Ishikawa (cell line): ENCODE measurements at regions not wholly inside any gene's neighbourhood (a gene's known extent, or its start where the extent isn't known, plus 50 kb on each side); places are given as distances from the start of the nearest gene placed in this dataset.

ENCODE experiments used
- CEBPB ChIP-seq: IDR thresholded peaks from 2 replicates; pipeline ENCODE4 v1.6.1; 2012
- CREB1 ChIP-seq: IDR thresholded peaks from 2 replicates; pipeline ENCODE4 v1.6.1; 2012; ENCODE audit warnings: low read depth
- EGR1 ChIP-seq: IDR thresholded peaks from 2 replicates; pipeline ENCODE4 v1.6.1; 2012
- EP300 ChIP-seq: IDR thresholded peaks from 2 replicates; pipeline ENCODE4 v1.6.1; 2012; ENCODE audit warnings: borderline replicate concordance
- FOXM1 ChIP-seq: IDR thresholded peaks from 2 replicates; pipeline ENCODE4 v1.6.1; 2012; ENCODE audit warnings: low read depth, borderline replicate concordance
- NFIC ChIP-seq: IDR thresholded peaks from 2 replicates; pipeline ENCODE4 v1.6.1; 2012
- RAD21 ChIP-seq: IDR thresholded peaks from 2 replicates; pipeline ENCODE4 v1.6.1; 2012; ENCODE audit warnings: low read depth
- TAF1 ChIP-seq: IDR thresholded peaks from 2 replicates; pipeline ENCODE4 v1.6.1; 2012; ENCODE audit warnings: low read depth, mild to moderate bottlenecking
- TCF12 ChIP-seq: IDR thresholded peaks from 2 replicates; pipeline ENCODE4 v1.6.1; 2012; ENCODE audit warnings: low read depth
- TEAD4 ChIP-seq: IDR thresholded peaks from 2 replicates; pipeline ENCODE4 v1.6.1; 2012
- USF1 ChIP-seq: IDR thresholded peaks from 2 replicates; pipeline ENCODE4 v1.6.1; 2012
- YY1 ChIP-seq: IDR thresholded peaks from 2 replicates; pipeline ENCODE4 v1.6.1; 2012; ENCODE audit warnings: low read depth
- ZBTB7A ChIP-seq: IDR thresholded peaks from 2 replicates; pipeline ENCODE4 v1.6.1; 2012; ENCODE audit warnings: low read depth
- TF ChIP-seq, protein P1 (sequence below): IDR thresholded peaks from 2 replicates; pipeline ENCODE4 v1.6.1; 2012; ENCODE audit warnings: low read depth, mild to moderate bottlenecking
- TF ChIP-seq, protein P2 (sequence below): IDR thresholded peaks from 2 replicates; pipeline ENCODE4 v1.6.1; 2012

DNA sequence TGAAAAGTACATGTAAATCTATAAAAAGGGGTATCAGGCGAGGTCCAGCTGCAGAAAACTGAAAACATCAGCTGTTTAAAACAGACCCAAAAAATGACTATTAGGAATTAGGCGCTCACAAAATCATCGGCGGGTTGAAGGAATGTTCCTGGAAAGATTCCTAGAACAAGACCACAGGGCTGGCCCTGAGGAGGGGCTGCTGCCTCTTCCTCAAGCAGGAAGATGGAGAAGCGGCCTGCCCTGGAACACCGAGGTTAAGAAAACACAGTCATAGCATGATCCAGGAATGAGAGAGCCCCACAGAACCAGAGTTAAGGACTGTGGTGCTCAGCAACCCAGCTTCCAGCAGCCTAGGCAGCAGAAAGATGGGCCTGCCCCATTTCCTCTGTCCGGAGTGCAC is 78.4 kb downstream of the C11orf91 start:
- no peak for TF ChIP-seq ZBTB7A
- no peak for TF ChIP-seq EP300
- TF ChIP-seq CREB1: no peak
- TF ChIP-seq TEAD4: no peak
- no peak for TF ChIP-seq FOXM1
- no peak for TF ChIP-seq USF1
- no peak for TF ChIP-seq CEBPB
- TF ChIP-seq RAD21: no peak
- TF ChIP-seq YY1: no peak
- no peak for TF ChIP-seq EGR1
- no peak for TF ChIP-seq NFIC
- TF ChIP-seq, protein P1, sequence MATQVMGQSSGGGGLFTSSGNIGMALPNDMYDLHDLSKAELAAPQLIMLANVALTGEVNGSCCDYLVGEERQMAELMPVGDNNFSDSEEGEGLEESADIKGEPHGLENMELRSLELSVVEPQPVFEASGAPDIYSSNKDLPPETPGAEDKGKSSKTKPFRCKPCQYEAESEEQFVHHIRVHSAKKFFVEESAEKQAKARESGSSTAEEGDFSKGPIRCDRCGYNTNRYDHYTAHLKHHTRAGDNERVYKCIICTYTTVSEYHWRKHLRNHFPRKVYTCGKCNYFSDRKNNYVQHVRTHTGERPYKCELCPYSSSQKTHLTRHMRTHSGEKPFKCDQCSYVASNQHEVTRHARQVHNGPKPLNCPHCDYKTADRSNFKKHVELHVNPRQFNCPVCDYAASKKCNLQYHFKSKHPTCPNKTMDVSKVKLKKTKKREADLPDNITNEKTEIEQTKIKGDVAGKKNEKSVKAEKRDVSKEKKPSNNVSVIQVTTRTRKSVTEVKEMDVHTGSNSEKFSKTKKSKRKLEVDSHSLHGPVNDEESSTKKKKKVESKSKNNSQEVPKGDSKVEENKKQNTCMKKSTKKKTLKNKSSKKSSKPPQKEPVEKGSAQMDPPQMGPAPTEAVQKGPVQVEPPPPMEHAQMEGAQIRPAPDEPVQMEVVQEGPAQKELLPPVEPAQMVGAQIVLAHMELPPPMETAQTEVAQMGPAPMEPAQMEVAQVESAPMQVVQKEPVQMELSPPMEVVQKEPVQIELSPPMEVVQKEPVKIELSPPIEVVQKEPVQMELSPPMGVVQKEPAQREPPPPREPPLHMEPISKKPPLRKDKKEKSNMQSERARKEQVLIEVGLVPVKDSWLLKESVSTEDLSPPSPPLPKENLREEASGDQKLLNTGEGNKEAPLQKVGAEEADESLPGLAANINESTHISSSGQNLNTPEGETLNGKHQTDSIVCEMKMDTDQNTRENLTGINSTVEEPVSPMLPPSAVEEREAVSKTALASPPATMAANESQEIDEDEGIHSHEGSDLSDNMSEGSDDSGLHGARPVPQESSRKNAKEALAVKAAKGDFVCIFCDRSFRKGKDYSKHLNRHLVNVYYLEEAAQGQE: no peak
- TF ChIP-seq, protein P2, sequence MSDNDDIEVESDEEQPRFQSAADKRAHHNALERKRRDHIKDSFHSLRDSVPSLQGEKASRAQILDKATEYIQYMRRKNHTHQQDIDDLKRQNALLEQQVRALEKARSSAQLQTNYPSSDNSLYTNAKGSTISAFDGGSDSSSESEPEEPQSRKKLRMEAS: no peak

DNA sequence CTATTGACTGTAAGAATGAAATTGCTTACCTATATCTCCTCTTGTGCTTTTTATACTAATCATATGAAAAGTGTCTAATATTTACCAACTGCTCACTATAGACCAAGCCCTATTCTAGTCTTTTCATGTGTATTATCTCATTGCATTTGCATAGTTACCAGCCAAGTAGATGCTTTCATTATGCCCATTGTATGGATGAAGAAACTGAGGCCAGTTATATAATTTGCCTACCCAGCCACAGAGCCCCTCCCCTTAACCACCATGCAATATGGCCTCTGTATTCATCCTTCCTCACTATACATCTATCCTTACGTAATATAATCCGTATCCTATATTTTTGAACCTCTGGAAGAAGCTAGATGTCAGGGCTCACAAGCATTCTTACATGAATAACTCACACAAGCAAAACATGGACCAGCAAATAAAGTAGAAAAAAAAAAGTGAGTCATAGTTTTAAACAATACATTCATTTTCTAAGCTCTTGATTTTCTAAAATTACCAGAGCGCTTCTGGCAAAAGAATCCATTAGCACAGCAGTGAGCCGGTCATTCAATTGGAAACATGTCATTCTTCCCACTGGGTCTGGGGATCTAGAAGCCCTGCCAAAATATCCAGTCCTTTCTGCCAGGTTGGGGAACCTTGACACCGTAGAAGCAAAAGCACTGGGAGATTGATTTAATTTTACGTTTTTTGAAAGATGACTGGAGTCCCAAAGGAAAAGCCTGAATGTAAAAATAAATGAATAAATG is 80.0 kb downstream of the C11orf91 start:
- TF ChIP-seq CREB1 (no peak), TCF12 (peak; percentile 83), USF1 (no peak), FOXM1 (peak; percentile 43; the same call in 1 of the 2 replicates), NFIC (peak; percentile 96), TAF1 (no peak), ZBTB7A (no peak), CEBPB (no peak), EGR1 (no peak), YY1 (no peak), RAD21 (no peak), TEAD4 (peak; percentile 75; the same call in 1 of the 2 replicates), EP300 (peak; percentile 74)
- TF ChIP-seq, protein P2: peak; percentile 13; the same call in 1 of the 2 replicates
- TF ChIP-seq, protein P1: no peak

GRCh38 chr11:33618956-33619355 is 81.7 kb downstream of the C11orf91 start:
- TF ChIP-seq RAD21: no peak
- no peak for TF ChIP-seq TEAD4
- no peak for TF ChIP-seq USF1
- no peak for TF ChIP-seq EGR1
- TF ChIP-seq YY1: no peak
- TF ChIP-seq TAF1: no peak
- TF ChIP-seq, protein P1: no peak
- TF ChIP-seq ZBTB7A: no peak
- TF ChIP-seq FOXM1: no peak
- TF ChIP-seq EP300: no peak
- no peak for TF ChIP-seq CREB1
- TF ChIP-seq CEBPB: no peak
- TF ChIP-seq NFIC: no peak
- TF ChIP-seq TCF12: no peak
- TF ChIP-seq, protein P2: no peak
